HCT116 (cell line): ENCODE measurements at regions not wholly inside any gene's neighbourhood (a gene's known extent, or its start where the extent isn't known, plus 50 kb on each side); places are given as distances from the start of the nearest gene placed in this dataset.

Source experiments
- ATAC-seq: fragments of 200-7000 bp; cut with Tn5 transposase; 2 replicates; pipeline ENCODE4 v1.9.1; 2020; ENCODE audit warnings: mild to moderate bottlenecking, moderate library complexity
- BruUV-seq: library from RNA; stranded (reverse); fragments of 400-500 nt; replicated peaks from 2 replicates; lab custom pipeline; 2021; lab: Mats Ljungman, UMichigan
- CTCF ChIA-PET: fragments of 300-600 bp; sonication (Branson Sonifier 250); formaldehyde crosslinking; loops from one replicate; lab custom pipeline; 2021; ENCODE audit warnings: antibody characterized with exemption; lab: Charles Lee
- POLR2A ChIA-PET: fragments of 300-600, 350-600 bp; sonication (Branson Sonifier 250); formaldehyde crosslinking; loops from one replicate; lab custom pipeline; 2021; ENCODE audit warnings: antibody characterized with exemption; lab: Charles Lee
- RAD21 ChIA-PET, 2 experiments: fragments of 300-600 bp; sonication (Branson Sonifier 250); formaldehyde crosslinking; loops; one replicate each; lab custom pipeline; 2023; ENCODE audit warnings: low total read pairs in 2 of 2; ENCODE audit not compliant: uncharacterized antibody in 2 of 2, unreplicated experiment in 2 of 2, low non-redundant PET in 1 of 2; lab: Charles Lee
- DNase-seq: peaks from one replicate; pipeline ENCODE4 v3.0.0-alpha.2; 2010; ENCODE audit warnings: low read depth, low spot score
- H2AFZ ChIP-seq: fragments of 200-600 bp; shearing (Covaris generic), sonication (generic); 2 replicates; pipeline ENCODE4 v1.6.1; 2017; ENCODE audit warnings: low read depth, mixed run types, mixed read lengths, antibody characterized with exemption, low read length; ENCODE audit not compliant: poor library complexity, severe bottlenecking
- H3K27ac ChIP-seq: 2 replicates; pipeline ENCODE4 v1.5.1; 2012; ENCODE audit warnings: low read depth, low read length
- H3K27me3 ChIP-seq: fragments of 200-600 bp; sonication (generic); 2 replicates; pipeline ENCODE4 v1.6.1; 2016; ENCODE audit warnings: mixed run types, low read length, mixed read lengths; ENCODE audit not compliant: insufficient read depth
- H3K36me3 ChIP-seq, 2 experiments: fragments of 200-500 bp in 1 of 2; fragments of 200-600 bp in 1 of 2; sonication (Bioruptor generic) in 1 of 2; sonication (generic) in 1 of 2; 2 replicates each; pipeline versions ENCODE4 v1.5.1 to v1.6.1; 2014 to 2016; ENCODE audit warnings: low read length in 2 of 2, inconsistent platforms in 1 of 2, mixed read lengths in 1 of 2, mixed run types in 1 of 2; ENCODE audit not compliant: insufficient read depth in 2 of 2, control insufficient read depth in 1 of 2
- H3K4me1 ChIP-seq, 2 experiments: fragments of 200-600 bp in 1 of 2; sonication (generic) in 1 of 2; 2 replicates each; pipeline versions ENCODE4 v1.5.1 to v1.6.1; 2012 to 2017; ENCODE audit warnings: low read length in 2 of 2, inconsistent platforms in 1 of 2, mild to moderate bottlenecking in 1 of 2, mixed read lengths in 1 of 2, mixed run types in 1 of 2, moderate library complexity in 1 of 2; ENCODE audit not compliant: insufficient read depth in 2 of 2, control insufficient read depth in 1 of 2
- H3K4me2 ChIP-seq: fragments of 200-600 bp; sonication (generic); 2 replicates; pipeline ENCODE4 v1.6.1; 2017; ENCODE audit warnings: mixed run types, low read length, mixed read lengths
- H3K4me3 ChIP-seq, 2 experiments: fragments of 200-600 bp in 1 of 2; sonication (generic) in 1 of 2; replicated peaks in 1 of 2; 2 replicates each; pipeline ENCODE4 v1.5.1; 2011 to 2016; ENCODE audit warnings: low read length in 2 of 2, control low read depth in 1 of 2, low read depth in 1 of 2, mild to moderate bottlenecking in 1 of 2, mixed read lengths in 1 of 2, mixed run types in 1 of 2
- H3K79me2 ChIP-seq: fragments of 200-600 bp; sonication (generic); 2 replicates; pipeline ENCODE4 v1.6.1; 2017; ENCODE audit warnings: mild to moderate bottlenecking, mixed run types, low read length, moderate library complexity, mixed read lengths; ENCODE audit not compliant: insufficient read depth
- H3K9ac ChIP-seq: fragments of 200-600 bp; sonication (generic); 2 replicates; pipeline ENCODE4 v1.6.1; 2016; ENCODE audit warnings: low read length, mixed read lengths
- H3K9me2 ChIP-seq: fragments of 200-600 bp; sonication (generic), shearing (Covaris generic); 2 replicates; pipeline ENCODE4 v1.6.1; 2017; ENCODE audit warnings: mixed run types, mild to moderate bottlenecking, moderate library complexity; ENCODE audit not compliant: insufficient read depth
- H3K9me3 ChIP-seq, 2 experiments: fragments of 200-500 bp in 1 of 2; fragments of 200-600 bp in 1 of 2; sonication (Bioruptor generic) in 1 of 2; sonication (generic) in 1 of 2; 2 replicates each; pipeline ENCODE4 v1.6.1; 2014 to 2017; ENCODE audit warnings: low read length in 2 of 2, mixed read lengths in 2 of 2, inconsistent platforms in 1 of 2, low read depth in 1 of 2, mild to moderate bottlenecking in 1 of 2, mixed run types in 1 of 2, moderate library complexity in 1 of 2; ENCODE audit not compliant: control insufficient read depth in 1 of 2, insufficient read depth in 1 of 2
- H4K20me1 ChIP-seq: fragments of 200-600 bp; sonication (generic), shearing (Covaris generic); 2 replicates; pipeline ENCODE4 v1.6.1; 2017; ENCODE audit warnings: mixed run types, mild to moderate bottlenecking, moderate library complexity; ENCODE audit not compliant: insufficient read depth
- ATF3 ChIP-seq: IDR thresholded peaks from 2 replicates; pipeline ENCODE4 v1.6.1; 2012
- CBX3 ChIP-seq: IDR thresholded peaks from 2 replicates; pipeline ENCODE4 v1.6.1; 2012; ENCODE audit warnings: low read depth
- EGR1 ChIP-seq: IDR thresholded peaks from 2 replicates; pipeline ENCODE4 v1.6.1; 2012; ENCODE audit warnings: low read depth
- ELF1 ChIP-seq: IDR thresholded peaks from 2 replicates; pipeline ENCODE4 v1.6.1; 2012; ENCODE audit warnings: low read depth, borderline replicate concordance
- EZH2 ChIP-seq: fragments of 200-600 bp; sonication (generic); IDR thresholded peaks from 2 replicates; pipeline ENCODE4 v1.6.1; 2017; ENCODE audit warnings: antibody characterized with exemption, mixed run types
- EZH2phosphoT487 ChIP-seq: fragments of 200-600 bp; IDR thresholded peaks from 2 replicates; pipeline ENCODE4 v1.6.1; 2018; ENCODE audit warnings: antibody characterized with exemption, borderline replicate concordance
- FOSL1 ChIP-seq: IDR thresholded peaks from 2 replicates; pipeline ENCODE4 v1.6.1; 2012; ENCODE audit warnings: low read depth
- JUND ChIP-seq: IDR thresholded peaks from 2 replicates; pipeline ENCODE4 v1.6.1; 2012
- MAX ChIP-seq: IDR thresholded peaks from 2 replicates; pipeline ENCODE4 v1.6.1; 2012
- POLR2A ChIP-seq: IDR thresholded peaks from 2 replicates; pipeline ENCODE4 v1.7.0; 2011; ENCODE audit warnings: borderline replicate concordance; ENCODE audit not compliant: insufficient read depth, insufficient read length; ENCODE audit errors: extremely low read depth
- POLR2AphosphoS5 ChIP-seq: IDR thresholded peaks from 2 replicates; pipeline ENCODE4 v1.6.1; 2011; ENCODE audit warnings: mild to moderate bottlenecking, low read depth, low read length, moderate library complexity
- RAD21 ChIP-seq: IDR thresholded peaks from 2 replicates; pipeline ENCODE4 v1.6.1; 2012; ENCODE audit warnings: low read depth, mild to moderate bottlenecking
- REST ChIP-seq: IDR thresholded peaks from 2 replicates; pipeline ENCODE4 v1.6.1; 2012; ENCODE audit warnings: low read depth
- SIN3A ChIP-seq: IDR thresholded peaks from 2 replicates; pipeline ENCODE4 v1.6.1; 2012; ENCODE audit warnings: low read depth
- SP1 ChIP-seq: IDR thresholded peaks from 2 replicates; pipeline ENCODE4 v1.6.1; 2012; ENCODE audit warnings: low read depth
- SRF ChIP-seq: IDR thresholded peaks from 2 replicates; pipeline ENCODE4 v1.6.1; 2012; ENCODE audit warnings: low read depth
- TCF7L2 ChIP-seq: IDR thresholded peaks from 2 replicates; pipeline ENCODE4 v1.7.0; 2011; ENCODE audit warnings: borderline replicate concordance, inconsistent platforms; ENCODE audit not compliant: insufficient read depth, insufficient read length; ENCODE audit errors: extremely low read depth
- ZBTB33 ChIP-seq: IDR thresholded peaks from 2 replicates; pipeline ENCODE4 v1.6.1; 2011; ENCODE audit warnings: mild to moderate bottlenecking, low read length, moderate library complexity; ENCODE audit not compliant: insufficient replicate concordance; ENCODE audit errors: extremely low read depth
- ZFX ChIP-seq: fragments of 450-650 bp; IDR thresholded peaks from 2 replicates; pipeline ENCODE4 v1.6.1; 2017
- ZNF274 ChIP-seq: fragments of 200-500 bp; sonication (Bioruptor generic); IDR thresholded peaks from 2 replicates; pipeline ENCODE4 v1.6.1; 2014; ENCODE audit warnings: mild to moderate bottlenecking, low read depth, low read length, inconsistent platforms
- intact Hi-C: fragments of 100-400 bp; cut with micrococcal nuclease; formaldehyde crosslinking; loops from 2 replicates; pipeline ENCODE4 v1.10.0; 2022

- H3K27me3 ChIP-seq = no peaks in the 10 kb centered on the region
Measured at GRCh38 chr4:36590343-36590742, 308.9 kb downstream of the DTHD1 start.

More at GRCh38 chr4:36590343-36590742, 308.9 kb downstream of the DTHD1 start:
- DNase-seq = no peak
- intact Hi-C loops = no loop called here
- ATAC-seq = no peak
- no peak overlapping the region for H3K27ac ChIP-seq
- no peak for TF ChIP-seq POLR2AphosphoS5
- TF ChIP-seq RAD21 = no peak
- TF ChIP-seq ATF3 = no peak
- TF ChIP-seq SRF = no peak
- TF ChIP-seq EGR1 = no peak
- no peak for TF ChIP-seq CBX3
- no peak for TF ChIP-seq REST
- TF ChIP-seq EZH2phosphoT487 = no peak
- no peak for TF ChIP-seq ELF1
- TF ChIP-seq SP1 = no peak
- no peak for TF ChIP-seq EZH2
- TF ChIP-seq JUND = no peak
- TF ChIP-seq ZBTB33 = no peak
- TF ChIP-seq POLR2A = no peak
- TF ChIP-seq ZFX = no peak
- no peak for TF ChIP-seq ZNF274
- TF ChIP-seq TCF7L2 = no peak
- no peak for TF ChIP-seq FOSL1
- TF ChIP-seq MAX = no peak
- no peak for TF ChIP-seq SIN3A
- TF ChIP-seq, all 23 proteins: peak for 0
- no peaks in the 10 kb centered on the region for H4K20me1 ChIP-seq
- H3K79me2 ChIP-seq = no peaks in the 10 kb centered on the region
- no peak overlapping the region for H3K9ac ChIP-seq
- RAD21 ChIA-PET = no interaction called here
- no peak overlapping the region for H3K4me2 ChIP-seq
- no peaks in the 10 kb centered on the region for H3K9me2 ChIP-seq
- no peak overlapping the region for H3K4me3 ChIP-seq
- no peaks in the 10 kb centered on the region for H3K36me3 ChIP-seq
- H2AFZ ChIP-seq = no peak overlapping the region
- no peaks in the 10 kb centered on the region for H3K9me3 ChIP-seq
- BruUV-seq = no TSS peak
- no peaks in the 10 kb centered on the region for H3K4me1 ChIP-seq
- CTCF ChIA-PET = no interaction called here
- POLR2A ChIA-PET = no interaction called here
